ENCODE measurements at regions not wholly inside any gene's neighbourhood (a gene's known extent, or its start where the extent isn't known, plus 50 kb on each side); places are given as distances from the start of the nearest gene placed in this dataset.

- no peak for TF ChIP-seq EZH2phosphoT487 (IDR thresholded peaks at IDR 0.05; ENCODE audit: low read depth)
- TF ChIP-seq, protein P1, sequence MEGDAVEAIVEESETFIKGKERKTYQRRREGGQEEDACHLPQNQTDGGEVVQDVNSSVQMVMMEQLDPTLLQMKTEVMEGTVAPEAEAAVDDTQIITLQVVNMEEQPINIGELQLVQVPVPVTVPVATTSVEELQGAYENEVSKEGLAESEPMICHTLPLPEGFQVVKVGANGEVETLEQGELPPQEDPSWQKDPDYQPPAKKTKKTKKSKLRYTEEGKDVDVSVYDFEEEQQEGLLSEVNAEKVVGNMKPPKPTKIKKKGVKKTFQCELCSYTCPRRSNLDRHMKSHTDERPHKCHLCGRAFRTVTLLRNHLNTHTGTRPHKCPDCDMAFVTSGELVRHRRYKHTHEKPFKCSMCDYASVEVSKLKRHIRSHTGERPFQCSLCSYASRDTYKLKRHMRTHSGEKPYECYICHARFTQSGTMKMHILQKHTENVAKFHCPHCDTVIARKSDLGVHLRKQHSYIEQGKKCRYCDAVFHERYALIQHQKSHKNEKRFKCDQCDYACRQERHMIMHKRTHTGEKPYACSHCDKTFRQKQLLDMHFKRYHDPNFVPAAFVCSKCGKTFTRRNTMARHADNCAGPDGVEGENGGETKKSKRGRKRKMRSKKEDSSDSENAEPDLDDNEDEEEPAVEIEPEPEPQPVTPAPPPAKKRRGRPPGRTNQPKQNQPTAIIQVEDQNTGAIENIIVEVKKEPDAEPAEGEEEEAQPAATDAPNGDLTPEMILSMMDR (IDR thresholded peaks at IDR 0.05; ENCODE audit: low read depth, low read length), result no peak
These were observed 2055.0 kb upstream of the ACO1 start for GRCh38 chr9:30329431-30329830.
